ENCODE measurements at regions not wholly inside any gene's neighbourhood (a gene's known extent, or its start where the extent isn't known, plus 50 kb on each side); places are given as distances from the start of the nearest gene placed in this dataset.
A peak's percentile ranks its signal among the peaks of the same experiment; 100 is the strongest.
"Not testable (repeated sequence)": the region's sequence is repeated elsewhere in the genome, so short reads cannot be mapped to it uniquely, and the experiment has no call there.

- not testable (repeated sequence) for H3K4me1 ChIP-seq (ENCODE audit: insufficient read depth); H3K36me3 ChIP-seq; H3K9me3 ChIP-seq; H3K27me3 ChIP-seq; H3K4me3 ChIP-seq; DNase-seq; H3K27ac ChIP-seq
- 84 to 89% (median 85%) methylated on average over 3 of the region's 3 CpGs for WGBS, 3 donors
- intact Hi-C loops (cut with DNase I): loop anchor here in 1 of 4 donors (10.0 kb wide), 1 partner anchor 75 kb away; the partner anchor contains the start of gene C12orf54
Observed at GRCh38 chr12:48409938-48410337, 59.2 kb upstream of the ZNF641 start.

- no peak for DNase-seq
- no peaks in the 10 kb centered on the region for H3K27me3 ChIP-seq
- H3K9me3 ChIP-seq: no peaks in the 10 kb centered on the region
- H3K36me3 ChIP-seq: no peaks in the 10 kb centered on the region
- no peak overlapping the region for H3K4me3 ChIP-seq
- no peak for TF ChIP-seq POLR2A (IDR thresholded peaks at IDR 0.05)
- TF ChIP-seq EP300 (IDR thresholded peaks at IDR 0.05): no peak
- TF ChIP-seq CTCF (IDR thresholded peaks at IDR 0.05): no peak
- intact Hi-C loops (cut with DNase I): no loop called here
- no peak overlapping the region for H3K27ac ChIP-seq
- WGBS, 3 donors: 32 to 36% (median 33%) methylated on average over 3 of the region's 3 CpGs
- peaks cover 5% of the 10 kb centered on the region for H3K4me1 ChIP-seq (ENCODE audit: insufficient read depth)
Observed at GRCh38 chr12:48413388-48413787, 59.0 kb upstream of the ANP32D start.

- Histone ChIP-seq H3K4me1 (ENCODE audit: insufficient read depth) (peaks cover 6% of the 10 kb centered on the region), H3K27ac (peak overlapping the region in 1 of 2 donors; percentile 16), H3K9me3 (no peaks in the 10 kb centered on the region), H3K27me3 (no peaks in the 10 kb centered on the region), H3K4me3 (no peak overlapping the region), H3K36me3 (no peaks in the 10 kb centered on the region)
- peak in 2 of 5 donors; percentile 18 to 31 for DNase-seq
- WGBS, 3 donors: 3 to 6% (median 4%) methylated on average over 4 of the region's 4 CpGs
- no peak for TF ChIP-seq CTCF (IDR thresholded peaks at IDR 0.05)
- TF ChIP-seq EP300 (IDR thresholded peaks at IDR 0.05): no peak
- TF ChIP-seq POLR2A (IDR thresholded peaks at IDR 0.05): no peak
- intact Hi-C loops (cut with DNase I): no loop called here
Observed at GRCh38 chr12:48414021-48414420, 58.3 kb upstream of the ANP32D start.

GRCh38 chr12:48419116-48419935, 53.0 kb upstream of the ANP32D start:
- no peaks in the 10 kb centered on the region for H3K9me3 ChIP-seq
- no peaks in the 10 kb centered on the region for H3K27me3 ChIP-seq
- TF ChIP-seq CTCF (IDR thresholded peaks at IDR 0.05) (no peak), EP300 (IDR thresholded peaks at IDR 0.05) (no peak), POLR2A (IDR thresholded peaks at IDR 0.05) (no peak)
- no peak overlapping the region for H3K4me3 ChIP-seq
- no peak overlapping the region for H3K27ac ChIP-seq
- intact Hi-C loops (cut with DNase I): no loop called here
- DNase-seq: no peak
- WGBS, 3 donors: 21 to 30% (median 26%) methylated on average over 6 of the region's 6 CpGs
- H3K4me1 ChIP-seq (ENCODE audit: insufficient read depth): peaks cover 9% of the 10 kb centered on the region
- no peaks in the 10 kb centered on the region for H3K36me3 ChIP-seq

- no peaks in the 10 kb centered on the region for H3K27me3 ChIP-seq
- no peaks in the 10 kb centered on the region for H3K36me3 ChIP-seq
- H3K4me3 ChIP-seq: no peak overlapping the region
- no peak for TF ChIP-seq CTCF (IDR thresholded peaks at IDR 0.05)
- TF ChIP-seq POLR2A (IDR thresholded peaks at IDR 0.05): no peak
- no peak for TF ChIP-seq EP300 (IDR thresholded peaks at IDR 0.05)
- DNase-seq: no peak
- H3K9me3 ChIP-seq: no peaks in the 10 kb centered on the region
- no peak overlapping the region for H3K27ac ChIP-seq
- 7 to 13% (median 7%) methylated on average over 3 of the region's 3 CpGs for WGBS, 3 donors
- peaks cover 5% of the 10 kb centered on the region for H3K4me1 ChIP-seq (ENCODE audit: insufficient read depth)
- intact Hi-C loops (cut with DNase I): no loop called here
Observed at GRCh38 chr12:48420039-48420775, 52.2 kb upstream of the ANP32D start.
